HG03196 (cell line): ENCODE measurements at regions not wholly inside any gene's neighbourhood (a gene's known extent, or its start where the extent isn't known, plus 50 kb on each side); places are given as distances from the start of the nearest gene placed in this dataset.

ENCODE experiments used
- ATAC-seq: cut with Tn5 transposase; IDR thresholded peaks from one replicate; pipeline ENCODE4 v1.9.1; 2021; ENCODE audit not compliant: unreplicated experiment

DNA sequence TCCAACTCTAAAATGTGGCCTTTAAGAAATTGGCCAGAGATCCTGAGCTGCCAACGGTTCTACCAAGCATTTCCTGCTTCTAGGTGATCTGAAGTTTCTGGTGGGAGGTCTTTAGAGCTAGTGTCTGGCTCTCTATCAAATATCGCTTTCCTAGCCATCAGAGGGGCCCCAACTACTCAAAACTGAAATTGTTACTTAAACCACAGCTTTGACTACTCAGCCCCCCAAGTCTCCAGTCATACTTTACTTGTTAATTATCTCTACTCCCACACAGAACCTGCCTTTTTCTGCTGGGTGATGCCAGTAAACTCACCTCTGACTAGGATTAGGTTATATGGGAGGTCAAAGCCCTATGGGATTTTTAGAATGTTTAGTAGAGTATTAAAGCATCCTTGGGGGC lies 95.1 kb downstream of the FASLG start:
- ATAC-seq = no peak

DNA sequence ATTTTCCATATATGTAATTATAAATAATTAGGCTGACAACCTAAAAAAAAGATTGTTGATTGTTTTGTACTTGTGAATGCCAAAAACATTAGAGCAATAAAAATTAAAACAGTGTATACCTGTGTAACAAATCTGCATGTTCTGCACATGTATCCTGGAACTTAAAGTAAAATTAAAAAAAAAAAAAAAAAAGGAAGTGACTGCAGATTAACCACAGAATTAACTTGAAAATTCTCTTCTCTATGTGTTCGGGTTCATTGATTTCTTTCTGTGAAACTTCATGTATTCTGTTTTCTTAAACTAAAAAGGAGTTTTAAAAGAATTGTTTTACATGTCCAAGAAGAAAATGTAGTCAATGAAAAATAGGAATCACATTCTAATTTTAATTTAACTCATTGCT lies 95.7 kb downstream of the FASLG start:
- no peak for ATAC-seq

DNA sequence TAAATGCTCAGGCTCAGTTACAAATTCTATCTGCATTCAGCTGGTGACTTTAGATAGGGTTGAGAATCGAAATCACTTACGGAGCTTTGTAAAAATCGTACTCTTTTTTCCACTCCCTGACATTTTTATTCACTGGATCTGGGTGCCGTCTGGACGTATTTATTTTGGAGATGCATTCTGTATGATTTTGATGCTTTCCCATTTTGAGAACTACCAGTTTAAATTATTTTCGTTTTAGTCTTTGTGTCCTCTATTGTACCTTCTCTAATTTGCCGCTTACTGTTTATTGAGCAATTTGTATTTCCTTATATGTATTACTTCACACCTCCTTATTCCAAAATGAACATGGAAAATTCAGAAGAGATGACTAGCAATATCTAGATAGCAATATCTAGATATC lies 96.2 kb downstream of the FASLG start:
- no peak for ATAC-seq

DNA sequence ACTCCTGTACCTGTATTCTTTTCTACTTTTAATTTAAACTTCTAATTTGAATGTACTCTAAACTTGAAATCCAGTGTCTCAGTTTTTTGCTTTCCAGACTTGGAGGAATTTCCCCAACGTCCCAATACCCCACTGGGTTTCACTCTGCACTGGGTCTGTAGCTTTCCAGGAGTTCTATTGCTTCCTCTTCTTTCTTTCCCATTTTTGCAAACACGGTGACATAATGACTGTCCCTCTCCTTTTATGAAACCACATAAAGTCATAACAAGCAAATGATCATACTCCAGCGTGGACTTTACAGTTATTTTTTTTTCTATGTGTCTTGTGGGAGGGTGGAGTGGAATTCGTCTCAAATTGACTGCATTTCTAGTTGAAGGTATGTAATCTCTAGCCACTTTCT lies 97.1 kb downstream of the FASLG start:
- ATAC-seq = no peak

GRCh38 chr1:172758259-172758658 lies 99.4 kb downstream of the FASLG start:
- ATAC-seq = no peak

GRCh38 chr1:172760121-172760520 lies 101.2 kb downstream of the FASLG start:
- ATAC-seq = no peak

DNA sequence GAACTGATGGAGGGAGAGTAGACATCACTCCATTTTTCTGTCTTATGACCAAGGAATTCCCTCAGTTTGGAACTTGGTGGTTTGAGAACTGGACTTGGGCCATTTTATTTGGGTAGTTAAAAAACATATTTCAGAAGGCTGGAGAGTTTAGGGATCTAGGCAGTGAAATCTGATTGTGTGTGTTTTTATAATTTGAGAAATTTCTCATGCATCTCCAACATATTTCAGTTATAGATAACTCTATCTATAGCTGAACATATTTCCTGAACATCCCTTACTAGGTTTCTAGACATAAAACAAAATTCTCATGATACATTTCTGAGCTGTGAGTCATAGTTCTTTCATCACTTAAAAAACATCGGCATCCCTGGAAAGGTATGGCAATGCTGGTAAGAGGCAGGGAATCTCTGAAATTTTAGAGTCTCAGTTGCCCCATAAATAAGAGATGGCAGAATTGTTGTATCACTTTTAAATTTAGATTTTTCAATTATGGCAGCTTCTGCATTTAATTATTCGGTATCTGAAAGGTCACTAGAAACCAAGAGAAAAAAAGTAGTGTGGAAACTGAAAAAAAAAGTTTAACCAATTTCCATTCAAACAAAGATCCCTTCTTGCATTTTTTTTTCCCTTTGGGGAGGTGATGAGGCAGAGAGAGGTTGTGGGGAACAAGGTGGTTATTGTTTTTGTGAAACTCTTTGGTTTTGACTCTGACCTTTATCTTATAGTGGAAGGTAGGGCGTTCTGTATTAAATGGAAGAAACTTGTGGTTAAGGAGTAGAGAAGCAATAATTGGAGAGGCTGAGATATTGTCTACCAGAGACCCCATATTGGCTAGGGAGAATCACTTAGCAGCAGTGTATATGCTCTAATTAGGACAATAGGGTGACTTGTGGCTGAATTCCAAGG lies 102.9 kb downstream of the FASLG start:
- no peak for ATAC-seq

DNA sequence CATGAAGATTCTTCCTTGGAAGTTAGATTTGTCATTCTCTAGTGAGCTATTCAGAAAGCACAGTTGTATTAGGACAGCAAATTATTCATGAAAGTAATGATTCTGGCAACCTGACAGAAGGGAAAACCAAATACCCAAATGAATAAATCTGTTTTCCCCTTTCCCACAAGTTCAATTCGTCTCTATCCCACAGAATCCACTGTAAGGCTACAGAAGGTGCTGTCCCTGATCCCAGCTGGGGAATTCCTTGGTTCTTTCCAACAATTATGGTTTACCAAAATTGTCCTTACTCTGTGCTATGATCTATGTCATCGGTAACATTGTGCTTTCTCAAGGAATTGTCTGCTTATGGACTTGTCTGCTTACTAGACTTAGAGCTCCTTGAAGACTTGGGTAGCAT lies 104.2 kb downstream of the FASLG start:
- no peak for ATAC-seq

DNA sequence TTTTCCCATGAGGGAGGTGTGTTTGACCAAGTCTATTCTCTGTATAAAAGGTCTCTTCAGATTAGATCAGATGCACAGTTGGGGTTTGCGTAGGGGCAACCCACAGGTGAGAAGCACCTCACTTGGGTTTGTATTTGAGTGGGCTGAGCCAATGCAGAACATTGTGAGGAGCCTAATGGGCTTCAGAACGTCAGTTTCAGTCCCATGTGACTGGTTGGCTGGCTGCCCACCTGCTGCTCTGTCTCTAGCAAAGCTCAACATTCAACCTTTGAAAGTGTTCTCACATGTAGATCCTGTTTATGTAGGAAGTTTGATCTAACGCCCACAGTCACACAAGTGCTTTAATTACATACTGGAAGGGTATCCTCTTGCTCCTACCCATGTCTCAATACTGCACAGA lies 105.5 kb downstream of the FASLG start:
- ATAC-seq = no peak

DNA sequence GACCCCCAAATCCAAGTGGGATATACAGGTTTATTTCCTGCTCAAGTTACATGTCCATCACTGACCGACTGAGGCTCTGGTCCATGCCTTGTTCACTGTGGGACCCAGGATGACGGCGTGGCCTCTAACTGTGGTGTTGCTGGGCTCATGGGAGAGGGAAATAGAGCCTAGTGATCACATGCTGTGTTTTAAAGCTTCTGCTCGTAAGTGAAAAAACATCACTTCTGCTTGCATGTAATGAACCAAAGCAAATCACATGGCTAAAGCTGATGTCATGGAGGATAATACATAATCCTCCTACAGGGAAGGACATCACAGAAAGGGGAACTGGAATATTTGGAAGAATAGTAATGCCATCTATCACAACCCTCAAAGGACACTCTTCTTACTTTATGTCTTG lies 107.6 kb downstream of the FASLG start:
- ATAC-seq = no peak

DNA sequence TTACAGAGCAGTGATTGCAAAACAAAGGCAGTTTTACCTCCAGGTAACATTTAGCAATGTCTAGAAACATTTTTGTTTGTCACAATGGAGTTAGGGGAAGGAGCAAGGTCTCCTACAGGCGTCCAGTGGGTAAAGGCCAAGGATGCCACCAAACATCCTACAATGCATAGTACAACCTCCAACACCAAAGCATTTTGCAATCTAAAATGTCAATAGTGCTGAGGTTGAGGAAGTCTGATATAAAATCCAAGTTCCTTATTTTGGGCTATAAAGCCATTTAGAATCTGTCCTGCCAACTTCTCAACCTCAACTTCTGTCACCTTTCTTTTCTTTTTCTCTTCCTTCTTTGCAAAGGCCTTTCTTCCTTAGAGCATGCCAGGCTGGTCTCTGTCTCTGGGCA lies 111.2 kb downstream of the FASLG start:
- ATAC-seq = no peak

GRCh38 chr1:172774561-172774960 lies 115.7 kb downstream of the FASLG start:
- ATAC-seq = no peak

DNA sequence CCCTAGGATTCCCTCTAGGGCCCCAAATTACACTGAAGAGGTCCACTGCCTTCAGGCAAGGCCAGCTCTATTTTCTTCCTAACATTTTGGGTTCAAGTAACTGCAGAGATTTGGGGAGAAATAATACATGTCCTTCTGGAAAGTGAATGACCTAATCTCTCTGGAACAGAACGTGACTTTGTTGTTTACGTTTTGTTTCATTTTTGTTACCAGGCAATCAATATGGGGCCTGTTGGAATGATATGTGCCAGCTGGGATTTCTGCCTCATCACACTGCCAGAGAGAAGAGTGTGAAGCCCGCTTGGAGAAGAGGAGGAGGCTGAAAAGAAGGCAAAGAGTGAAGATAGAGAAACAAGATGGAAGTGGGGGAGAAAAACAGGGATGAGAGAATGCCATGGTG lies 116.7 kb downstream of the FASLG start:
- ATAC-seq = no peak

- ATAC-seq = no peak
Observed at GRCh38 chr1:172776071-172776470, 117.2 kb downstream of the FASLG start.

DNA sequence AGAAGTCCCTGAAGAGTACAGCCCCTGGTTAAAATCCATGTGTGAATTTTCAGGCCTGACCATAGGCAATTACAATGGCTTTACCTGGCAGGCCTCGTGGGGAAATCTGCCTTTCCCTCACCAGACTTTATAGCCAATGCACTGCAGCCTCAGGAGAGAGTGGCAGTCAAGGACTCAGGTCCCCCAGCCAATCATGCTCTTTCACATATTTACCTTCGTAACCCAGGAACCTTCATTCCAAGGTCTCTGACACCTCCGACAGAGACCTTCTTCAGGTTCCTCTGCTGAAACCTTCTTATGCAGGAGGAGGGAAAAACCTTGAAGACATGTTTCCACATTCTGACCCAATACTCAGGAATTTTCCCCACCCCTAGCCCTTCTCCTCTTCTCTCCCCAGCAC lies 118.9 kb downstream of the FASLG start:
- ATAC-seq = no peak

DNA sequence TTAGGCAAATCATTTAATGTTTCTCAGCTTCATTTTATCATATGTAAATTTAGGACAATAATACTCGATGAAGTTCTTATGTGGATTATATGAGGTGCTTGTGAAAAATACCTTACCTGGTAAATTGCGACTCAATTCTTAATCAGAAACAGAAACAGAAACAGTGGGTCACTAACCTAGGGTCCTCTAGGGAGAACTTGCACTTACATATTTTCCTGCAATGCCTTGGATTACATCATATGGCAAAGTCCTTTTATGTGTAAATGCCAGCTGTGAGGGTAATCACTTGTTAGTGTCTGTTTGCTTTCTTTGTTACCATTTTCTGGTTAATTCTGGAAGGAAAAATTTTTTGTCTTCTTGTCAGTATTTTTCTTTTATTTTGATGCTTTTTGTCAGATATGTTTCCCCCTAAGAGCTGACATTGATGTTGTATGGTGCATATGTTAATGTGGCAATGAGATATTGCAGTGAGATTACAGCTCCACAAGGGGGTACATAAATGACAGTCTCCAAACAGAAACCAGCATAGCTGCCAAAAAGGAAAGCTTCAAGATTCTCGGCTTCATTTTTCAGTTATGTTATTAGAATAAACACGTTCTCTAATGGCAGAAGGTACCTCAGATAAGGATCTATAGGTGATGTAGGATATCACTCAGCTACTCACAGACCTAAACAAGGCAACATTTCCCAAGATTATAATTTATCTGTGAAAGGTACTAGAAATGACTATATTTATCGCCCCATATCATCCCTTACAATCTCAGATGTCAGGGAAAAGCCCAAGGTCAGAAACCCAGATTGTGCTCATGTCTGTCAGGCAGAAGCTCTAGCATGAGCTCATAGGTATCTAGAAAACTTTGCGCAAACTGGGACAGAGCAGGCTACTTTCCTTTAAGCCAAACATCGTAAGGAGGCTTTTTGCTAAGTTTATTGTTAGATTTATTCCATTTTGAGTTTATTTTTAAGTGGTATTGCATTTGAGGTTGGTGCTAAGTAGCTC lies 119.9 kb downstream of the FASLG start:
- ATAC-seq = peak; percentile 72

- no peak for ATAC-seq
Observed at GRCh38 chr1:172779491-172779890, 120.6 kb downstream of the FASLG start.

DNA sequence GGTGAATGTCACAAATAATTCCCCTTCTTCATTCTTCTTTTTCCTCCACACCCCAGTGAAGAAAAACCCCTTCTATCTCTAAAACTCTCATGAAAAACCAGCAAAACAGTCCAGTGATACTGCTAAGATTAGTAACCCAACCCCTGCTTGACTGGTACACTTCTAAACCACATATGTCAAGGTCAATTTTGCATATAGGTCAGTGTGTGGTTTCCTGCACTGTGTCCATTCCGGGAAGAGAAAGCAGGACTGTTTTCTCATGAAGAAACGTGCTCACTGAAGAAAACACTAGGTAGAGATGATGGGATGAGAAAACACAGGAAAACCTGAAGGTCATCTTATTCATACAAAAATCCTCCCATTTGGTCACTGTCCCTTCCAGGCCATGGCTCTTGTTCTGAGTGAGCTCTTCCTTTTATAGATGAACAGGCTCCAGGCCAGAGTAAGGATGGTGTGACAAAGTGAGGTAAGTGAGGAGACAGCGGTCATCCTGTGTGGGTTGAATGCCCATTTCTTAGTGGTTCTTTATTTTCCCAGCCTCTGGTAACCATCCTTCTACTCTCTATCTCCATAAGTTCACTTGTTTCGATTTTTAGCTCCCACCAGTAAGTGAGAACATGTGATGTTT lies 122.7 kb downstream of the FASLG start:
- ATAC-seq = peak; percentile 60

DNA sequence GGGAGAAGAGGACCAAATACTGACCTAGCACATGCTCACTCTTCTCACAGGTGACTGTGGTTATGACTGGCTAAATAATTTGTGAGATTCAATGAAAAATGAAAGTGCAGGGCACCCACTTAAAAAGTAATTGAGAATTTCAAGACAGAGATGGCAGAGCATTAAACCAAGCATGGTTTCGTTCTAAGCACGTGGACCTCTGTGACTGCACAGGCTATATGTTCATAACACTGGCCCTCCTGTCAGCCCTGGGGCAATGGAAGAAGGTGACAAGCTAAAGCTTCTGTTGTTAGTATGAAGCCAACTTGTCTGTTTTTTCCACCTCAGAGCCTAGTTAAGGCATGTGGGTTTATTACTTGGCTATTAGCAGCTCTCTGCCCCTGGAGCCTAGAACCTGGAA lies 130.9 kb downstream of the FASLG start:
- ATAC-seq = no peak

DNA sequence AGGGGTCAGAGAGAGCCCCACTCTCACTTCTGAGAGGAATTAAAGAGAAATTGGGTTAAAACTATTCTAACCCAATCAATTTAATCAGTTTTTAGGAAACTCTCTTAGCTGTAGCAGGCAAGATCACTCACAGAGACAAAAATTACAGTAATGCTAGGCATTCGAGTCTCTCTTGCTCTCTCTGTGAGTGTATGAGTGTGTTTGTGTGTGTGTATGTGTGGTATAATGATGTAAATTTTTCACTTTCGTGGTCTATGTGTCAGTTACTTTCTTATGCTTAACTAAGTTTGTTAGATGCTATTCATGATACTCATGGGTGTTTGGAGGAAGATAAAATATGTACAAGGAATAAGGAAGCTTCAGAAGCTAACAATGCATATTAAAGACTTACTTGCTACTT lies 131.3 kb downstream of the FASLG start:
- ATAC-seq = no peak

DNA sequence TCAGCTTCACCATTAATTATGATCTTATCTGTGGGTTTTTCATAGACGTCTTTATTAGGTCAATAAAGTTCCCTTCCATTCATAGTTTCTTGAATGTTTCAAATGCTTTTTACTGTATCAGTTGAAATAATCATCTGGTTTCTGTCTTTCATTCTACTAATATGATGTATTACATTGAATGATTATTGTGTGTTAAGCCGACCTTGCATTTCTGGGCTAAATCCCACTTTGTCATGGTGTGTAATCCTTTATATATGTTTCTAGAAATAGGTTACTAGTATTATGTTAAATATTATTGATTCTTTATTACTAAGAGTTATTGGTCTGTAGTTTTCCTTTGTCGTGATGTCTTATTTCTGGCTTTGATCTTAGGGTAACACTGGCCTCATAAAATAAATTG lies 134.9 kb downstream of the FASLG start:
- ATAC-seq = no peak
